HEK293T (cell line): ENCODE measurements at regions not wholly inside any gene's neighbourhood (a gene's known extent, or its start where the extent isn't known, plus 50 kb on each side); places are given as distances from the start of the nearest gene placed in this dataset.

ENCODE experiments used
- CTCF ChIA-PET: fragments of 350-600 bp; formaldehyde crosslinking; extraction: SDS; loops from one replicate; lab custom pipeline; 2021; ENCODE audit warnings: antibody characterized with exemption, inconsistent platforms; lab: Yijun Ruan, JAX
- POLR2A ChIA-PET: fragments of 350-600 bp; formaldehyde crosslinking; extraction: SDS; loops from one replicate; lab custom pipeline; 2020; ENCODE audit warnings: antibody characterized with exemption, inconsistent platforms; lab: Yijun Ruan, JAX
- DNase-seq: peaks from one replicate; pipeline ENCODE4 v3.0.0; 2012; ENCODE audit warnings: mixed read lengths; ENCODE audit errors: extremely low spot score
- ARNT ChIP-seq: fragments of 450-650 bp; IDR thresholded peaks from 2 replicates; pipeline ENCODE4 v1.6.1; 2017; ENCODE audit warnings: mild to moderate bottlenecking
- BHLHE40 ChIP-seq: fragments of 450-650 bp; IDR thresholded peaks from 2 replicates; pipeline ENCODE4 v1.6.1; 2016; ENCODE audit warnings: mild to moderate bottlenecking, moderate library complexity, borderline replicate concordance
- CTBP1 ChIP-seq: fragments of 450-650 bp; IDR thresholded peaks from 2 replicates; pipeline ENCODE4 v1.6.1; 2016; ENCODE audit warnings: borderline replicate concordance
- ELF4 ChIP-seq: fragments of 450-650 bp; IDR thresholded peaks from 2 replicates; pipeline ENCODE4 v1.6.1; 2017; ENCODE audit warnings: antibody characterized with exemption
- FOXA1 ChIP-seq: fragments of 450-650 bp; IDR thresholded peaks from 2 replicates; pipeline ENCODE4 v1.6.1; 2016; ENCODE audit warnings: mild to moderate bottlenecking
- FOXK2 ChIP-seq: fragments of 450-650 bp; IDR thresholded peaks from 2 replicates; pipeline ENCODE4 v1.6.1; 2016; ENCODE audit warnings: mild to moderate bottlenecking
- FOXM1 ChIP-seq: fragments of 450-650 bp; IDR thresholded peaks from 2 replicates; pipeline ENCODE4 v1.6.1; 2017; ENCODE audit warnings: mild to moderate bottlenecking, borderline replicate concordance
- HDGF ChIP-seq: fragments of 450-650 bp; IDR thresholded peaks from 2 replicates; pipeline ENCODE4 v1.6.1; 2017; ENCODE audit warnings: antibody characterized with exemption, borderline replicate concordance
- L3MBTL2 ChIP-seq: fragments of 450-650 bp; conservative IDR thresholded peaks from 2 replicates; pipeline ENCODE4 v1.6.1; 2016; ENCODE audit warnings: mild to moderate bottlenecking
- LEF1 ChIP-seq: fragments of 450-650 bp; IDR thresholded peaks from 2 replicates; pipeline ENCODE4 v1.6.1; 2017; ENCODE audit warnings: mild to moderate bottlenecking, borderline replicate concordance
- NFRKB ChIP-seq: fragments of 450-650 bp; IDR thresholded peaks from 2 replicates; pipeline ENCODE4 v1.6.1; 2016; ENCODE audit warnings: mild to moderate bottlenecking, moderate library complexity
- SP1 ChIP-seq: fragments of 450-650 bp; IDR thresholded peaks from 2 replicates; pipeline ENCODE4 v1.6.1; 2017
- SUZ12 ChIP-seq: fragments of 450-650 bp; IDR thresholded peaks from 2 replicates; pipeline ENCODE4 v1.6.1; 2016; ENCODE audit warnings: mild to moderate bottlenecking
- TARDBP ChIP-seq: fragments of 450-650 bp; IDR thresholded peaks from 2 replicates; pipeline ENCODE4 v1.6.1; 2016
- ZNF384 ChIP-seq: fragments of 450-650 bp; IDR thresholded peaks from 2 replicates; pipeline ENCODE4 v1.6.1; 2016
- TF ChIP-seq, protein P1 (sequence below): fragments of 450-650 bp; IDR thresholded peaks from 2 replicates; pipeline ENCODE4 v1.6.1; 2016

DNA sequence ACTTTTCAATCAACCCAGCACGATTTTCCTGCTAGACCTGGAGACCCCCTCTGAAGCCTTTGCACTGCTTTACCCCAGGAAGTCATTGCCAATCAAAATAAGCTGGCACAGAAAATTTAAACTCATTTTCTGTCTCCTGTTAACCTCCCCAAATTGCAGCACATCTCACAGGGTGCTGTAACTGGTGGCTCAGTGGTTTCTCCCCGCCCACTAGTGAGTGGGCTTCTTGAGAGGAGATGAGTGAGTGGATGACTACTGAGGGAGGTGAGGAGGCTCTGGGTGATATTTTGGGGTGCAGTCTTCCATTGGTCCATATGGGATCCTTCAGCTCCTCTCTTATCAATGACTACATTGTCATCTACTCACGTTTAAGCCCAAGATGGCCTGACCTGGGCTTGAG lies 239.8 kb upstream of the HS6ST1 start:
- ChIA-PET CTCF (no interaction called here), POLR2A (no interaction called here)
- TF ChIP-seq SUZ12 (no peak), ELF4 (no peak), SP1 (no peak)
- TF ChIP-seq, protein P1, sequence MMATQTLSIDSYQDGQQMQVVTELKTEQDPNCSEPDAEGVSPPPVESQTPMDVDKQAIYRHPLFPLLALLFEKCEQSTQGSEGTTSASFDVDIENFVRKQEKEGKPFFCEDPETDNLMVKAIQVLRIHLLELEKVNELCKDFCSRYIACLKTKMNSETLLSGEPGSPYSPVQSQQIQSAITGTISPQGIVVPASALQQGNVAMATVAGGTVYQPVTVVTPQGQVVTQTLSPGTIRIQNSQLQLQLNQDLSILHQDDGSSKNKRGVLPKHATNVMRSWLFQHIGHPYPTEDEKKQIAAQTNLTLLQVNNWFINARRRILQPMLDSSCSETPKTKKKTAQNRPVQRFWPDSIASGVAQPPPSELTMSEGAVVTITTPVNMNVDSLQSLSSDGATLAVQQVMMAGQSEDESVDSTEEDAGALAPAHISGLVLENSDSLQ = no peak
- DNase-seq = no peak

DNA sequence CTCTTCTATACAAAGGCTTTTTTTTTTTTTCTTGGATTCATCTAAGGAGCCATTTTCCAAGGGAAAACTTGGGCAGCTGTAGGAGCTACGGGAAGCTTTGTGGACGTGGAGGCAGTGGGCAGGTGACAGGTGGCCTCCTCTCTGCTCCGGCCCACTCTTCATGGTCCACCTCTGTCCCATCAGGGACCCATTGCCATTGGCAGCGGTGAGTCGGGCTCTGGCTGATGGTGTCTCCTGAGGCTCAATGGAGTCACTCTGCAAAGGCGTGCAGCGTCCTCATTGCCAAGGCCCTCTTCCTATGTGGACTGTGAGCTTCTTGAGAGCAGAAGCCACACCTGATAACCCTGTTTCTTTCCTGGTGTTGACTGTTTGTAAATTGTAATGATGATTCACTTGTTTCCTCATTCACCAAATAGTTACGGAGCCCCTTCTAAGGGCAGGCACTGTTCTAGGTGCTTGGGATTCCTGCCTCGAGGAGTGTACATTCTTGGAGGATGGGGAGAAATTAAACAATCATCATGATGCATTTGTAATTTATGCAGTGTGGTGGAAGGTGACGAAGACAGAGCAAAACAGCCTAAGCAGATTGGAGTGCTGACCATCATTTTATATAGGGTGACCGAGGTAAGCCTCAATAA lies 240.3 kb upstream of the HS6ST1 start:
- CTCF ChIA-PET = no interaction called here
- DNase-seq = no peak

GRCh38 chr2:128559533-128560515 lies 241.2 kb upstream of the HS6ST1 start:
- POLR2A ChIA-PET = no interaction called here
- no peak for TF ChIP-seq HDGF
- no peak for TF ChIP-seq FOXA1
- TF ChIP-seq L3MBTL2 = no peak
- no peak for TF ChIP-seq ELF4
- TF ChIP-seq NFRKB = no peak
- TF ChIP-seq CTBP1 = no peak
- no peak for TF ChIP-seq FOXM1
- TF ChIP-seq FOXK2 = no peak
- TF ChIP-seq SUZ12 = no peak
- TF ChIP-seq SP1 = no peak
- TF ChIP-seq ARNT = no peak
- TF ChIP-seq ZNF384 = no peak
- TF ChIP-seq, protein P1 = no peak
- no peak for TF ChIP-seq BHLHE40
- DNase-seq = no peak
- CTCF ChIA-PET = no interaction called here

More for the DNA sequence above, 240.3 kb upstream of the HS6ST1 start:
- TF ChIP-seq FOXA1 = no peak
- TF ChIP-seq ARNT = no peak
- TF ChIP-seq FOXM1 = no peak
- no peak for TF ChIP-seq TARDBP
- TF ChIP-seq CTBP1 = no peak
- POLR2A ChIA-PET = no interaction called here

DNA sequence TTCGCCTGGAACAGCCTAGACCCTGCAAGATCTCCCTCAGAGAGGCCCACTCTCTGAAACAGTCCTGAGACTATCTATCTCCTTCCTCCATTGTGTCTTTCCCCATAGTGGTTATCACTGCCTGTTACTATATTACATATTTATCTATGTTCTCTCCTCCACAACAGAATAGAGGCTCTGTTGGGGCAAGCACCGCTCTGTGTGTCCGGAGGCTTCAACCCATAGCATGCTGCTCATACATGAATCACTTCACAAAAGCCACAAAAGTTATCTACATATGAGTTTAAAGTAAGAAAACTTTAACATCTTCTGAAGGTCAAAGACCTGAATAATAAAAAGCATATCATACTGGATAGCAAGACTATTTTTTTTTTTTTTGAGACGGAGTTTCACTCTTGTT lies 242.1 kb upstream of the HS6ST1 start:
- ChIA-PET CTCF (no interaction called here), POLR2A (no interaction called here)
- TF ChIP-seq FOXA1 (no peak), FOXM1 (no peak), L3MBTL2 (no peak), FOXK2 (no peak), ZNF384 (no peak), ELF4 (no peak), TARDBP (no peak), LEF1 (no peak), SUZ12 (no peak), ARNT (no peak), CTBP1 (no peak)
- TF ChIP-seq, protein P1 = no peak
- no peak for DNase-seq

GRCh38 chr2:128562471-128563347 lies 244.0 kb upstream of the HS6ST1 start:
- POLR2A ChIA-PET = no interaction called here
- no peak for DNase-seq
- no peak for TF ChIP-seq NFRKB
- TF ChIP-seq, protein P1 = no peak
- TF ChIP-seq FOXM1 = no peak
- CTCF ChIA-PET = no interaction called here
